Common myeloid progenitor, CD34-positive (primary cell): ENCODE measurements at regions not wholly inside any gene's neighbourhood (a gene's known extent, or its start where the extent isn't known, plus 50 kb on each side); places are given as distances from the start of the nearest gene placed in this dataset.

Experiments
- CTCF ChIA-PET: fragments of 350-600 bp; sonication (Branson Sonifier 250); formaldehyde crosslinking; loops from one replicate; lab custom pipeline; 2021; ENCODE audit warnings: antibody characterized with exemption; lab: Charles Lee
- POLR2A ChIA-PET: fragments of 350-600 bp; sonication (Branson Sonifier 250); formaldehyde crosslinking; loops from one replicate; lab custom pipeline; 2021; ENCODE audit warnings: antibody characterized with exemption; lab: Charles Lee
- DNase-seq, 3 donors: peaks; one replicate each; pipeline versions ENCODE4 v3.0.0 to v3.0.0-alpha.2; 2013
- H3K27ac ChIP-seq, 2 experiments: 1 replicate in 1 of 2; 2 replicates in 1 of 2; pipeline ENCODE4 v1.7.0; 2013; ENCODE audit warnings: inconsistent platforms in 2 of 2, low read length in 2 of 2, mild to moderate bottlenecking in 2 of 2, low read depth in 1 of 2, moderate library complexity in 1 of 2; ENCODE audit not compliant: severe bottlenecking in 2 of 2, insufficient read depth in 1 of 2, poor library complexity in 1 of 2
- H3K27me3 ChIP-seq, 5 experiments: replicated peaks in 2 of 5; 1 replicate in 3 of 5; 2 replicates in 2 of 5; pipeline versions ENCODE4 v1.6.1 to v1.7.0; 2013; ENCODE audit warnings: low read length in 4 of 5, mild to moderate bottlenecking in 2 of 5, moderate library complexity in 2 of 5, inconsistent platforms in 1 of 5; ENCODE audit not compliant: insufficient read depth in 5 of 5, control insufficient read depth in 4 of 5
- H3K36me3 ChIP-seq, 4 experiments: 1 replicate in 2 of 4; 2 replicates in 2 of 4; pipeline versions ENCODE4 v1.6.1 to v1.7.0; 2013; ENCODE audit warnings: low read length in 3 of 4, control low read depth in 1 of 4, mild to moderate bottlenecking in 1 of 4; ENCODE audit not compliant: control insufficient read depth in 4 of 4, insufficient read depth in 4 of 4
- H3K4me1 ChIP-seq, 4 experiments: 1 replicate in 3 of 4; 2 replicates in 1 of 4; pipeline versions ENCODE4 v1.6.1 to v1.7.1; 2013; ENCODE audit warnings: low read length in 3 of 4, mild to moderate bottlenecking in 3 of 4, control low read depth in 1 of 4, inconsistent platforms in 1 of 4, moderate library complexity in 1 of 4; ENCODE audit not compliant: control insufficient read depth in 4 of 4, insufficient read depth in 4 of 4; ENCODE audit errors: control extremely low read depth in 1 of 4
- H3K4me3 ChIP-seq, 7 experiments: 1 replicate in 4 of 7; 2 replicates in 3 of 7; pipeline versions ENCODE4 v1.5.1 to v1.7.0; 2013; ENCODE audit warnings: mild to moderate bottlenecking in 7 of 7, low read length in 6 of 7, moderate library complexity in 6 of 7, inconsistent platforms in 2 of 7, low read depth in 2 of 7, control low read depth in 1 of 7; ENCODE audit not compliant: insufficient read depth in 4 of 7, control insufficient read depth in 1 of 7; ENCODE audit errors: extremely low read depth in 1 of 7
- H3K9me3 ChIP-seq, 5 experiments: 1 replicate in 4 of 5; 2 replicates in 1 of 5; pipeline versions ENCODE4 v1.6.1 to v1.7.1; 2013; ENCODE audit warnings: low read length in 4 of 5, mild to moderate bottlenecking in 2 of 5, inconsistent platforms in 1 of 5, low read depth in 1 of 5, moderate library complexity in 1 of 5; ENCODE audit not compliant: control insufficient read depth in 4 of 5, insufficient read depth in 2 of 5; ENCODE audit errors: control extremely low read depth in 1 of 5
- WGBS: methylation state at CpG from one replicate; pipeline ENCODE4 v1.1.5; 2013; ENCODE audit not compliant: insufficient coverage; 5-methylcytosine and 5-hydroxymethylcytosine counted together

- Histone ChIP-seq H3K9me3 (peaks cover 0 to 1% (median 0%) of the 10 kb centered on the region in 5 experiments), H3K4me3 (no peak overlapping the region), H3K36me3 (no peaks in the 10 kb centered on the region), H3K4me1 (no peaks in the 10 kb centered on the region), H3K27ac (no peak overlapping the region), H3K27me3 (no peaks in the 10 kb centered on the region)
- ChIA-PET CTCF (no interaction called here), POLR2A (no interaction called here)
- 91% methylated on average over 2 of the region's 3 CpGs for whole genome bisulfite sequencing
- DNase-seq = no peak
Observed at GRCh38 chr16:48011466-48011865, 144.3 kb downstream of the ABCC12 start.

GRCh38 chr16:48008011-48008525 is 147.7 kb downstream of the ABCC12 start:
- Histone ChIP-seq H3K9me3 (peaks cover 0 to 3% (median 0%) of the 10 kb centered on the region in 5 experiments), H3K4me3 (no peak overlapping the region), H3K27me3 (no peaks in the 10 kb centered on the region), H3K27ac (no peak overlapping the region), H3K4me1 (no peaks in the 10 kb centered on the region), H3K36me3 (no peaks in the 10 kb centered on the region)
- 93% methylated on average over 5 of the region's 7 CpGs for WGBS
- CTCF ChIA-PET = interaction anchor here (0.8 kb wide), 1 partner anchor 9 kb away, joined by 3 read pairs; no protein-coding TSS in a partner anchor
- DNase-seq = no peak
- POLR2A ChIA-PET = no interaction called here

- no peaks in the 10 kb centered on the region for H3K36me3 ChIP-seq
- 78% methylated on average over 3 of the region's 3 CpGs for WGBS
- H3K27ac ChIP-seq = no peak overlapping the region
- no peak overlapping the region for H3K4me3 ChIP-seq
- ChIA-PET POLR2A (no interaction called here), CTCF (no interaction called here)
- H3K4me1 ChIP-seq = no peaks in the 10 kb centered on the region
- no peak for DNase-seq
- H3K27me3 ChIP-seq = no peaks in the 10 kb centered on the region
- peaks cover 0 to 3% (median 1%) of the 10 kb centered on the region in 5 experiments for H3K9me3 ChIP-seq
Observed at GRCh38 chr16:48004141-48004695, 151.6 kb downstream of the ABCC12 start.

- Histone ChIP-seq H3K9me3 (peaks cover 0 to 3% (median 1%) of the 10 kb centered on the region in 5 experiments), H3K27ac (no peak overlapping the region), H3K36me3 (no peaks in the 10 kb centered on the region), H3K4me1 (no peaks in the 10 kb centered on the region), H3K27me3 (no peaks in the 10 kb centered on the region), H3K4me3 (no peak overlapping the region)
- DNase-seq = no peak
- WGBS = 83% methylated on average over 1 of the region's 4 CpGs
- CTCF ChIA-PET = no interaction called here
- POLR2A ChIA-PET = no interaction called here
Observed at GRCh38 chr16:48003206-48003907, 152.4 kb downstream of the ABCC12 start.

- 88% methylated on average over 12 of the region's 13 CpGs for WGBS
- Histone ChIP-seq H3K36me3 (no peaks in the 10 kb centered on the region), H3K27me3 (no peaks in the 10 kb centered on the region), H3K27ac (no peak overlapping the region), H3K9me3 (peaks cover 0 to 3% (median 1%) of the 10 kb centered on the region in 5 experiments), H3K4me1 (no peaks in the 10 kb centered on the region), H3K4me3 (no peak overlapping the region)
- ChIA-PET CTCF (no interaction called here), POLR2A (no interaction called here)
- DNase-seq = no peak
Observed at GRCh38 chr16:48001324-48001895, 154.4 kb downstream of the ABCC12 start.

GRCh38 chr16:48000622-48001021 is 155.2 kb downstream of the ABCC12 start:
- no peaks in the 10 kb centered on the region for H3K36me3 ChIP-seq
- POLR2A ChIA-PET = no interaction called here
- no peaks in the 10 kb centered on the region for H3K27me3 ChIP-seq
- no peak for DNase-seq
- H3K4me3 ChIP-seq = no peak overlapping the region
- CTCF ChIA-PET = no interaction called here
- H3K4me1 ChIP-seq = no peaks in the 10 kb centered on the region
- H3K9me3 ChIP-seq = peaks cover 0 to 3% (median 1%) of the 10 kb centered on the region in 5 experiments
- H3K27ac ChIP-seq = no peak overlapping the region
- 97% methylated on average over 3 of the region's 3 CpGs for WGBS

GRCh38 chr16:47999595-47999994 is 156.2 kb downstream of the ABCC12 start:
- CTCF ChIA-PET = no interaction called here
- POLR2A ChIA-PET = no interaction called here
- no peak overlapping the region for H3K27ac ChIP-seq

More at GRCh38 chr16:47999595-47999994, 156.2 kb downstream of the ABCC12 start:
- H3K27me3 ChIP-seq = no peaks in the 10 kb centered on the region
- peaks cover 0 to 3% (median 1%) of the 10 kb centered on the region in 5 experiments for H3K9me3 ChIP-seq
- WGBS = 93% methylated on average over 2 of the region's 4 CpGs
- no peaks in the 10 kb centered on the region for H3K36me3 ChIP-seq
- no peak for DNase-seq
- no peaks in the 10 kb centered on the region for H3K4me1 ChIP-seq
- no peak overlapping the region for H3K4me3 ChIP-seq
